ENCODE measurements at regions not wholly inside any gene's neighbourhood (a gene's known extent, or its start where the extent isn't known, plus 50 kb on each side); places are given as distances from the start of the nearest gene placed in this dataset.

GRCh38 chr17:73861543-73861942 is 217.3 kb upstream of the SDK2 start:
- no peaks in the 10 kb centered on the region for H3K36me3 ChIP-seq (ENCODE audit: low read depth, missing control alignments)
- DNase-seq, result no peak
- H3K4me1 ChIP-seq, result no peaks in the 10 kb centered on the region
- H3K27me3 ChIP-seq, result no peaks in the 10 kb centered on the region
- no peaks in the 10 kb centered on the region for H3K9me3 ChIP-seq
- no peak overlapping the region for H3K4me3 ChIP-seq
- WGBS, 2 donors, result 94% methylated on average over 3 of the region's 3 CpGs
- no peak for TF ChIP-seq POLR2A (IDR thresholded peaks at IDR 0.05)
- no peak for TF ChIP-seq CTCF (IDR thresholded peaks at IDR 0.05)
- intact Hi-C loops (cut with DNase I; ENCODE audit: low total_unique reads), result no loop called here
- H3K27ac ChIP-seq, result no peak overlapping the region

GRCh38 chr17:73863761-73864535 is 219.7 kb upstream of the SDK2 start:
- intact Hi-C loops (cut with DNase I; ENCODE audit: low total_unique reads), result no loop called here
- DNase-seq, result no peak
- WGBS, 2 donors, result 83 to 88% methylated on average over 13 to 18 of the region's 18 CpGs

GRCh38 chr17:73865831-73866230 is 221.6 kb upstream of the SDK2 start:
- H3K9me3 ChIP-seq, result no peaks in the 10 kb centered on the region
- no peak overlapping the region for H3K4me3 ChIP-seq
- no peak for DNase-seq
- no peaks in the 10 kb centered on the region for H3K36me3 ChIP-seq (ENCODE audit: low read depth, missing control alignments)
- 52 to 53% methylated on average over 12 of the region's 12 CpGs for WGBS, 2 donors
- intact Hi-C loops (cut with DNase I; ENCODE audit: low total_unique reads), result no loop called here
- H3K27ac ChIP-seq, result no peak overlapping the region
- no peaks in the 10 kb centered on the region for H3K27me3 ChIP-seq
- no peaks in the 10 kb centered on the region for H3K4me1 ChIP-seq
- TF ChIP-seq CTCF (IDR thresholded peaks at IDR 0.05) (no peak), POLR2A (IDR thresholded peaks at IDR 0.05) (no peak)

More at GRCh38 chr17:73863761-73864535, 219.7 kb upstream of the SDK2 start:
- no peaks in the 10 kb centered on the region for H3K9me3 ChIP-seq
- H3K27ac ChIP-seq, result no peak overlapping the region
- H3K4me3 ChIP-seq, result no peak overlapping the region
- no peaks in the 10 kb centered on the region for H3K36me3 ChIP-seq (ENCODE audit: low read depth, missing control alignments)
- TF ChIP-seq POLR2A (IDR thresholded peaks at IDR 0.05) (no peak), CTCF (IDR thresholded peaks at IDR 0.05) (no peak)
- H3K27me3 ChIP-seq, result no peaks in the 10 kb centered on the region
- H3K4me1 ChIP-seq, result no peaks in the 10 kb centered on the region

GRCh38 chr17:73867056-73867455 is 222.8 kb upstream of the SDK2 start:
- Histone ChIP-seq H3K27me3 (no peaks in the 10 kb centered on the region), H3K4me1 (no peaks in the 10 kb centered on the region), H3K36me3 (ENCODE audit: low read depth, missing control alignments) (no peaks in the 10 kb centered on the region), H3K4me3 (no peak overlapping the region), H3K9me3 (no peaks in the 10 kb centered on the region), H3K27ac (no peak overlapping the region)
- no peak for DNase-seq
- intact Hi-C loops (cut with DNase I; ENCODE audit: low total_unique reads), result no loop called here
- 83 to 86% methylated on average over 12 of the region's 12 CpGs for WGBS, 2 donors
- TF ChIP-seq POLR2A (IDR thresholded peaks at IDR 0.05), result no peak
- TF ChIP-seq CTCF (IDR thresholded peaks at IDR 0.05), result no peak

- no peaks in the 10 kb centered on the region for H3K36me3 ChIP-seq (ENCODE audit: low read depth, missing control alignments)
- no peaks in the 10 kb centered on the region for H3K9me3 ChIP-seq
- intact Hi-C loops (cut with DNase I; ENCODE audit: low total_unique reads), result no loop called here
- no peak for DNase-seq
- WGBS, 2 donors, result 79 to 83% methylated on average over 6 of the region's 6 CpGs
- no peaks in the 10 kb centered on the region for H3K27me3 ChIP-seq
- H3K4me1 ChIP-seq, result no peaks in the 10 kb centered on the region
- TF ChIP-seq CTCF (IDR thresholded peaks at IDR 0.05) (no peak), POLR2A (IDR thresholded peaks at IDR 0.05) (no peak)
- no peak overlapping the region for H3K4me3 ChIP-seq
- no peak overlapping the region for H3K27ac ChIP-seq
These were observed 225.8 kb upstream of the SDK2 start for GRCh38 chr17:73870068-73870467.

All from testis (tissue), 2 donors.